Esophagus squamous epithelium (tissue), 5 donors: ENCODE measurements at regions not wholly inside any gene's neighbourhood (a gene's known extent, or its start where the extent isn't known, plus 50 kb on each side); places are given as distances from the start of the nearest gene placed in this dataset.

Experiments used
- DNase-seq: peaks from one replicate; lab custom pipeline; 2025; lab: John Stamatoyannopoulos, UW
- H3K27ac ChIP-seq, 4 donors: fragments of 200-600 bp; sonication (generic); one replicate each; pipeline ENCODE4 v1.5.1; 2016 to 2019; ENCODE audit warnings: mild to moderate bottlenecking in 1 of 4
- H3K27me3 ChIP-seq, 4 donors: fragments of 200-600 bp; sonication (generic); 1 replicate in 3 of 4; 2 replicates in 1 of 4; pipeline versions ENCODE4 v1.5.1 to v1.6.0; 2017 to 2021; ENCODE audit warnings: antibody characterized with exemption in 1 of 4
- H3K36me3 ChIP-seq, 3 donors: fragments of 200-600 bp; sonication (generic); one replicate each; pipeline ENCODE4 v1.5.1; 2016 to 2019
- H3K4me1 ChIP-seq, 3 donors: fragments of 200-600 bp; sonication (generic); one replicate each; pipeline ENCODE4 v1.5.1; 2017 to 2019
- H3K4me3 ChIP-seq, 4 donors: fragments of 200-600 bp; sonication (generic); 1 replicate in 3 of 4; 2 replicates in 1 of 4; pipeline ENCODE4 v1.5.1; 2016 to 2019; ENCODE audit warnings: mild to moderate bottlenecking in 2 of 4, moderate library complexity in 1 of 4
- H3K9me3 ChIP-seq, 3 donors: fragments of 200-600 bp; sonication (generic); one replicate each; pipeline ENCODE4 v1.5.1; 2016 to 2019
- POLR2A ChIP-seq, 4 donors: fragments of 450-650 bp; IDR thresholded peaks; one replicate each; pipeline ENCODE4 v1.6.1; 2017; ENCODE audit warnings: antibody characterized with exemption in 4 of 4, mild to moderate bottlenecking in 4 of 4, moderate library complexity in 3 of 4
- WGBS, 2 donors: methylation state at CpG; one replicate each; pipeline ENCODE4 v1.1.5; 2018; 5-methylcytosine and 5-hydroxymethylcytosine counted together
- intact Hi-C: fragments of 100-400 bp; cut with DNase I; formaldehyde crosslinking; loops from one replicate; pipeline ENCODE4 v1.15.0; 2022
- TF ChIP-seq, protein P1 (sequence below), 6 experiments: fragments of 450-650 bp in 4 of 6; fragments of 200-600 bp in 2 of 6; sonication (generic) in 2 of 6; IDR thresholded peaks; one replicate each; pipeline ENCODE4 v1.5.1; 2016 to 2019; ENCODE audit warnings: antibody characterized with exemption in 6 of 6, mild to moderate bottlenecking in 4 of 6, moderate library complexity in 4 of 6
- donor health status: DM: yes; HTN: yes; CAD: no.

DNA sequence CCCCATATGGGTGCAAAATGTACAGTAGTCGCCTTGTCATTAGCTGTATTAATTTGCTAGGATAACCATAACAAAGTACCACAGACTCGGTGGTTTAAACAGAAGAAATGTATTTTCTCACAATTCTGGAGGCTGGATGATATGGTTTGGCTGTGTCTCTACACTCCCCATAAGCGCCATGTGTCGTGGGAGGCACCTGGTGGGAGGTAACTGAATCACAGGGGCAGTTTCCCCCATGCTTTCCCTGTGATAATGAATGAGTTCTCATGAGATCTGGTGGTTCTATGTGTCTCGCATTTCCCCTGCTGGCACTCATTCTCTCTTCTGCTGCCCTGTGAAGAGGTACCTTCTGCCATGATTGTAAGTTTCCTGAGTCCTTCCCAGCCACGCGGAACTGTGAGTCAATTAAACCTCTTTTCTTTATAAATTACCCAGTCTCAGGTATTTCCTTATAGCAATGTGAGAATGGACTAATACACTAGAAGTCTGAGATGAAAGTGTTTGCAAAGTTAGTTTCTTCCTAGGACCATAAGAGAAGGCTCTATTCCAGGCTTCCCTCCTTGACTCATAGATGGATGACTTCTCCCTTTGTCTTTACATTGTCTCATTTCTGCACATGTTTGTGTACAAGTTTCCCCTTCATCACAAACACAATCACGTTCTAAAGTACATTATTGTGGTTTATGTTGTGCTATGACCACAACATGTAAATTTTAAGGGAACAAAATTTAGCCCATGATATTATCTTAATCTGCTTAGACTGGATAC, 1442.6 kb downstream of the SUCLG1 start:
- H3K4me3 ChIP-seq = no peak overlapping the region
- 77 to 83% methylated on average over 8 of the region's 8 CpGs for WGBS, 2 donors
- H3K36me3 ChIP-seq = no peaks in the 10 kb centered on the region
- no peaks in the 10 kb centered on the region for H3K27me3 ChIP-seq
- H3K27ac ChIP-seq = no peak overlapping the region
- peaks cover 0 to 14% (median 0%) of the 10 kb centered on the region in 3 donors for H3K4me1 ChIP-seq
- TF ChIP-seq POLR2A (IDR thresholded peaks at IDR 0.05) = no peak
- TF ChIP-seq, protein P1, sequence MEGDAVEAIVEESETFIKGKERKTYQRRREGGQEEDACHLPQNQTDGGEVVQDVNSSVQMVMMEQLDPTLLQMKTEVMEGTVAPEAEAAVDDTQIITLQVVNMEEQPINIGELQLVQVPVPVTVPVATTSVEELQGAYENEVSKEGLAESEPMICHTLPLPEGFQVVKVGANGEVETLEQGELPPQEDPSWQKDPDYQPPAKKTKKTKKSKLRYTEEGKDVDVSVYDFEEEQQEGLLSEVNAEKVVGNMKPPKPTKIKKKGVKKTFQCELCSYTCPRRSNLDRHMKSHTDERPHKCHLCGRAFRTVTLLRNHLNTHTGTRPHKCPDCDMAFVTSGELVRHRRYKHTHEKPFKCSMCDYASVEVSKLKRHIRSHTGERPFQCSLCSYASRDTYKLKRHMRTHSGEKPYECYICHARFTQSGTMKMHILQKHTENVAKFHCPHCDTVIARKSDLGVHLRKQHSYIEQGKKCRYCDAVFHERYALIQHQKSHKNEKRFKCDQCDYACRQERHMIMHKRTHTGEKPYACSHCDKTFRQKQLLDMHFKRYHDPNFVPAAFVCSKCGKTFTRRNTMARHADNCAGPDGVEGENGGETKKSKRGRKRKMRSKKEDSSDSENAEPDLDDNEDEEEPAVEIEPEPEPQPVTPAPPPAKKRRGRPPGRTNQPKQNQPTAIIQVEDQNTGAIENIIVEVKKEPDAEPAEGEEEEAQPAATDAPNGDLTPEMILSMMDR (IDR thresholded peaks at IDR 0.05) = no peak
- intact Hi-C loops = no loop called here
- no peak for DNase-seq
- no peaks in the 10 kb centered on the region for H3K9me3 ChIP-seq

DNA sequence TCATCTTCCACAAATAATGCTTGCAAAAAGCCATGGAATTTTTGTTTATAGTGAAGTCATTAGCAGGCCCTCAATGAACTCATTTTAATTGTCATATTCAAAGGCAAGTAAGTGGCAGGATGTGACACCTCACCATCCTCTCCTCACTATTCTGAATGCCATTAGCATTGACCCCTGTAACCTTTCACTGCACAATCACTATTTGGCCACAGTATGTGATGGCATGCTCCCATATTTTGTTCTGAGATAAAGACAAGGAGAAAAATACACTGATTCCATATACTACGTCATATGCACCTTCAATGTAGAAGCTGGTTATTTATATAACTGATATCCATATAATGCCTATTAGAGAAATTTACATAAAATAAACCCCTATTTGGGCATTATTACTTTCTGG, 1443.2 kb downstream of the SUCLG1 start:
- WGBS, 2 donors = 95 to 100% methylated on average over 1 of the region's 1 CpG
- H3K4me3 ChIP-seq = no peak overlapping the region
- no peaks in the 10 kb centered on the region for H3K36me3 ChIP-seq
- intact Hi-C loops = no loop called here
- H3K27me3 ChIP-seq = no peaks in the 10 kb centered on the region
- H3K9me3 ChIP-seq = no peaks in the 10 kb centered on the region
- H3K27ac ChIP-seq = no peak overlapping the region
- DNase-seq = no peak
- H3K4me1 ChIP-seq = peaks cover 0 to 14% (median 0%) of the 10 kb centered on the region in 3 donors
- TF ChIP-seq POLR2A (IDR thresholded peaks at IDR 0.05) = no peak
- TF ChIP-seq, protein P1 (IDR thresholded peaks at IDR 0.05) = no peak

DNA sequence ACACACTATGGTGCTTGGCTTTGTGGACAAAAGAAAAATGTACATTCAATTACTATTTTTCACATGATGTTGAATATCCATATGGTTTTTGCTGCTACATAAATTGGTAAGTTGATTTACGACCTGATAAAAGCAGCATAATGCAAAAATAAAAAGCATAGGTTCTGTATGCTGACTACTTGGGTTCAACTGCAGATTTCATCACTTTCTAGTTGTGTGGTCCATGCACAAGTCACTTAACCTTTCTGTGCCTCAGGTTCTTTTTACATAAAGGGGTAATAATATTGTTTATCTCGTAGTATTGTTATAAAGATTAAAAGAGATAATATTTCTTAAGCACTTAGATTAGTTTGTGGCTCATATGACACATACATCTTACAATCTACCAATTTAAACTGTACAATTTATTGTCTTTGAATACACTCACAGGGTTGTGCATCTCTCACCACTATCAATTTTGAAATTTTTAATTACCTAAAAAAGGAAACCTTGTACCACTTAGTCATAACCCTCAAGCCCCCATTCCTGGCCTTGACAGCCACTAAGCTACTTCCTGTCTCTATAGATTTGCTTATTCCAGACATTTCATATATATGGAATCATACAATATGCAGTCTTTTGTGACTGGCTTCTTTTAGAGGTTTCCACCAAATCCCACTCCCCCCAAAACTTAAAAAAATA, 1443.9 kb downstream of the SUCLG1 start:
- intact Hi-C loops = no loop called here
- no peaks in the 10 kb centered on the region for H3K9me3 ChIP-seq
- no peak for TF ChIP-seq POLR2A (IDR thresholded peaks at IDR 0.05)
- TF ChIP-seq, protein P1 (IDR thresholded peaks at IDR 0.05) = no peak
- 64 to 68% methylated on average over 2 of the region's 2 CpGs for WGBS, 2 donors
- H3K27me3 ChIP-seq = no peaks in the 10 kb centered on the region
- H3K27ac ChIP-seq = no peak overlapping the region
- H3K4me3 ChIP-seq = no peak overlapping the region
- DNase-seq = no peak
- H3K36me3 ChIP-seq = no peaks in the 10 kb centered on the region
- H3K4me1 ChIP-seq = peaks cover 0 to 14% (median 0%) of the 10 kb centered on the region in 3 donors

DNA sequence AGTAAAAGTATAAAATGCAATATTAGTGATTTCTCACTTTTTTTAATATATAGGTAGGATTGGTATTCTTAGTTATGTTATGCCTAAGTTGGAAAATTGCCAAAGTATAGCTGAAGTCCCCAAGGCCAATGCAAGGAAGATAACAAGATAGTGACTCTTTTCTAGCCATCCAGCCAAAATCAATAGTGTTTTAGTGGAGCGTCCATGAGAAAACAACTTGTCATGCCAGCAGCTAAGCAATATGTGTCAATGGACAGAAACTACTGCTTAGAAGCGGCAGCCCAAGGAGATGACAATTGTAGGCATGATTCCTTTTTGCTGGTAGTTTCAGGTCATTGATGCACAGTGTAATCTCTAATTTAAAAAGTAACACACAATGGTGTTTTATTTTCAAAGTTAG, 1444.6 kb downstream of the SUCLG1 start:
- Histone ChIP-seq H3K4me1 (peaks cover 0 to 14% (median 0%) of the 10 kb centered on the region in 3 donors), H3K27me3 (no peaks in the 10 kb centered on the region), H3K27ac (no peak overlapping the region), H3K4me3 (no peak overlapping the region), H3K36me3 (no peaks in the 10 kb centered on the region), H3K9me3 (no peaks in the 10 kb centered on the region)
- TF ChIP-seq POLR2A (IDR thresholded peaks at IDR 0.05) = no peak
- TF ChIP-seq, protein P1 (IDR thresholded peaks at IDR 0.05) = no peak
- WGBS, 2 donors = 91 to 92% methylated on average over 2 of the region's 2 CpGs
- no peak for DNase-seq
- intact Hi-C loops = no loop called here

DNA sequence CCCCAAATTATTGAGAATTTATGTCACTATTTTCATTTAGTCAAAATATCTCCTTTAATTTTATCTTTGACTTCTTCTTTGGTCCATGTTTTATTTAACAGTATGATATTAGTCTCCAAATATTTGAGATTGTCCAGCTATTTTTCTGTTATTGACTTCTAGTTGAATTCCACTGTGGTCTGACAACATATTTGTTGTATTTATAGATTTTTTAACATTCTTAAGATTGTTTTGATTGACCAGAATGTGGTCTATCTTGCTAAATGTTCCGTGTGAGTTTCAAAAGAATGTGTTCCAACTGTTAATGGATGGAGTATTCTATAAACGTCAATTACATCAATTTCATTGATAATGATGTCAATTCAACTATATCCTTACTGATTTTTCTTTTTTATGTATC, 1452.1 kb downstream of the SUCLG1 start:
- no peak for DNase-seq
- TF ChIP-seq POLR2A (IDR thresholded peaks at IDR 0.05) = no peak
- TF ChIP-seq, protein P1 (IDR thresholded peaks at IDR 0.05) = no peak
- H3K4me1 ChIP-seq = no peaks in the 10 kb centered on the region
- WGBS, 2 donors = 63 to 73% methylated on average over 2 of the region's 2 CpGs
- intact Hi-C loops = no loop called here
- H3K36me3 ChIP-seq = no peaks in the 10 kb centered on the region
- H3K4me3 ChIP-seq = no peak overlapping the region
- H3K27me3 ChIP-seq = no peaks in the 10 kb centered on the region
- H3K9me3 ChIP-seq = no peaks in the 10 kb centered on the region
- H3K27ac ChIP-seq = no peak overlapping the region
